GM19043 (cell line): ENCODE measurements at regions not wholly inside any gene's neighbourhood (a gene's known extent, or its start where the extent isn't known, plus 50 kb on each side); places are given as distances from the start of the nearest gene placed in this dataset.
"Not testable (repeated sequence)": the region's sequence is repeated elsewhere in the genome, so short reads cannot be mapped to it uniquely, and the experiment has no call there.

Experiments
- ATAC-seq: cut with Tn5 transposase; IDR thresholded peaks from one replicate; pipeline ENCODE4 v1.9.1; 2021; ENCODE audit warnings: low read depth; ENCODE audit not compliant: unreplicated experiment

DNA sequence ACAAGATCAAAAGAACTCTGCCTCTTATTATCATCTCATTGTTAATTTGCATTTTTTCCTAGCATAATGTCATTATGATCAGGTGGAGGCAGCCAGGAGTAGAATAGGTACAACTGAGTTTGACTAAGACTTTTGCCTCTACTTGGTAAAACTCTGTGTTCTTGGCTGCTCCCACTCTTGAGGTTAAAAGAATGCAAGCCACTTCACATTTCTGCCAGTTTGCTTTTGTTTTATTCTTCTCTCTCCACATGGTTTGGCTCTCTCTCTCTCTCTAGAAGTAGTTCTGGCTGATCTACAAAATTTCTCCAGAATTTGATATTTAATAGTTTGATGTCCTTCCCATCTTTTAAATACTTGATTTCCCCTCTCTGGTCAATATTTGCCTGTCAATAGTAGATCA lies 170.7 kb upstream of the E2F7 start:
- ATAC-seq, result no peak

DNA sequence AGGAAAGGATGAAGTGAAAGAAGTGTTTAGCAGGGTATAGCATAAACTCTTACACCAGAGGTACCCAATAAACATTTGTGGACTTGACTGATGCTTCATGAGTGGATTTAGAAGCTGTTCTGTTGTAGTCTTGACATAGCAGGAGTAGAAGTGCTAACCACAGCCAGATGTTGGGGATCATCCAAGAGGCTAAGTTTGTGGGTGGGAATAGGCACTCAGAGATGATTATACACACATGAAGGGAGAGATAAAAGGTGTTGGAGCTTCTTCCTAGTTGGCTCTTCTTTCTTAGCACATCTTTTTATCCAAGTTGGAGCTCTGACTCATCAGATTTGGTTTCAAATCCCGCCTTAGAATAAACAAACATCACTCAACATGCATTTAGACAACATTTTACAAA lies 166.7 kb upstream of the E2F7 start:
- no peak for ATAC-seq

DNA sequence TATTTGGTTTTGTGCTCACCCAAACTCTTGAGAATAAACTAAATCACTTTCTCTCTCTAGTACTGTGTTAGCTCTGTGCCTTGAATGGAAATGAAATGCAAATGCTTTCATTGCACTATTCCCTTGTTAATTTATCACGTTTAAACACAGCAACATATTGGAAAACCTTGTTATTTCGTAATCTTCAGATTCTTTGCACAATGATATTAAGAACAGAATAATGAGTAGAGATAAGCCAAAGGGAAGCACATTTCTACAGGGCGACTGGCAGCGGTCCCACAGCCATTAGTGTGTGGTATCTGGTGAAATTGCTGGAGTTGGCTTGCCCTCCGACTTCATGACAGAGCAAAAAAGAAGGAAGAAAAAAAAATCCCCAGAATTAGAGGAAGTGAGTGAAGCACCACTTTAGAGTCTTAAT lies 166.1 kb upstream of the E2F7 start:
- no peak for ATAC-seq

- no peak for ATAC-seq
These were observed 164.5 kb upstream of the E2F7 start for GRCh38 chr12:77229640-77230442.

GRCh38 chr12:77228376-77228775 lies 163.0 kb upstream of the E2F7 start:
- ATAC-seq, result no peak

- ATAC-seq, result no peak
These were observed 161.0 kb upstream of the E2F7 start for GRCh38 chr12:77226368-77226767.

DNA sequence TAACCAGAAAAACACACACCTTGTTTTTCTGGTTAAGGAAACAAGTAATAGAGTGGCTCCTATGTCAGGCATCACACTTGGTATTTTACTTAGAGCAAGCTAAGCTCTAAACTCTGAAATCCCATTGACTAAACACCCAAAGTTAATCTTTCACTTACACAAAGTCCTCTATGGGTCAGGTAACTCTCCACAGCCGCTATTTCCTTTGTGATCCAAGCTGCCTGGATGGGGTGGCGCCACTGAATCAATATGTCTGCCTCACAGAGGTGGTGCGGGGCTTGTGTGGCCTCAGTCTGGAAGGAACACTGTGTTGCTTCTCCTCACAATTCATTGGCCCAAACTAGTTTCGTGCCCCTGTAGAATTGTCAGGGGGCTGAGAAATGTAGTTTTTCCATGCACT lies 160.0 kb upstream of the E2F7 start:
- ATAC-seq, result no peak

- no peak for ATAC-seq
These were observed 159.0 kb upstream of the E2F7 start for GRCh38 chr12:77224346-77224745.

DNA sequence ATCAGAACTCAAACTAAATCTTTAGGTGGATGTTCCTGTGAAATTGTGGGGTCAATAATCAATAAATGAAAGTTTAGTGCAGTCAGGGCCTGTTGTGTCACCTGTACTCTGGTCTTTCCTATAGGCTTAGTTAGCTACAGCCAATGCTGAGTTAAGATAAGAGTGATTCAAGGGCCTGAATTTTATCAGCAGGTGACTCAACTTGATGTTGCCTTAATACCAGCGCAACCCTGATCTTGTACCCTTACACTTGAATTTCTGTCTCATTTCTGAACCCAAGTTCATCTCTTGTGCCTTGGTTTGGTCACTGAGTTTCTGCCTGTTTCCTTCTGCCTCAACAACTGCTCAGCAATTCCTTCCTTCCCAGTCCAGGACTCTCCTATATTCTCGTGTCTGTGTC lies 157.0 kb upstream of the E2F7 start:
- ATAC-seq, result no peak

GRCh38 chr12:77220586-77220985 lies 155.2 kb upstream of the E2F7 start:
- no peak for ATAC-seq

DNA sequence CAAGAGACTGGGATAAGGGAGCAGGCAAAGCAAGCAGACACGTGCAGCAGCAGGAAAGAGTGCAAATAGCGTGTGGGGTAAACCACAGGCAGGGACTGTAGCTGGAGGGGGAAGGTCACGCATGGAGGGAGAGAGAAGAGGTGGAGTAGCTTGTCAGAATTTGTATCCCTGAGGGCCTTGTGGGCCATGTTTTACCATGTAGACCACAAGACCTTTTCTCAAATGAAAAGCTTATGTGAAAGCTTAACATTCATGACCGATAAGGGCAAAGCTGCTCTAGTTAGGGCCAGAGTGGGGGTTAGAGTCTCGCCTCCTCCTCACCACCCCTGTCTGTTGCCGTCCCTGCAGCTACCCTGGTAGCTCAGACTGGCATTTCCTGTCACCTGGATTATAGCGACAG lies 152.9 kb upstream of the E2F7 start:
- ATAC-seq, result no peak

DNA sequence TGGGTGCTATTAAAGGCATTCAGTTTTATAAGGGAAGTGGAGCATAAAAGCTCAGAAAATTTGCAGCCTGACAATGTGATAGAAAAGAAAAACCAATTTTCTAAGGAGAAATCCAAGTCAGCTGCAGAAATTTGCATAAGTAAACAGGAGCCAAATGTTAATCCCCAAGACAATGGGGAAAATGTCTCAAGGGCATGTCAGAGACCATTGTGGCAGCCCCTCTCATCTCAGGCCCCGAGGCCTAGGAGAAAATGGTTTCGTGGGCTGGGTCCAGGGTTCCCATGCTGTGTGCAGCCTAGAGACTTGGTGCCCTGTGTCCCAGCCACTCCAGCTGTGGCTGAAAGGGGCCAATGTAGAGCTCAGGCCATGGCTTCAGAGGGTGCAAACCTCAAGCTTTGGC lies 150.8 kb upstream of the E2F7 start:
- ATAC-seq, result not testable (repeated sequence)

- no peak for ATAC-seq
These were observed 148.8 kb upstream of the E2F7 start for GRCh38 chr12:77214136-77214535.

DNA sequence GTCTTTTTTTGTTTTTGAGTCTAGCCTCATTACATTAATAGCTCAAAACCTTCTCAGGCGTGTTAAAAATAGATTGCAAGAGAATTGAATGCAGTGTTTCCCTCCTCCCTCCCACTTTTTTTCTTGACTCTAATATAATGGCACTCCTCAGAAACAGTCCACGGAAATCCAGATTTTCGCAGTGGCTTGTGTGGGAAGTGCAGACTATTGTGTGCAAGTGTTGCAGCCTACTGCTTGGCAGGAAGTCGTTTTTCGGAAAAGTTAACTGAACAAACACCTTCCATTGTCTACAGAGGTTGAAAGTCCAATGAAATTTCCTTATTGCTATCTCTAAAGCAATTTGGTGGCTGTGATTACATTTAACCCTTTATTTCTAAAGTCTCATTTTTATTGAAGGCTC lies 147.9 kb upstream of the E2F7 start:
- no peak for ATAC-seq

DNA sequence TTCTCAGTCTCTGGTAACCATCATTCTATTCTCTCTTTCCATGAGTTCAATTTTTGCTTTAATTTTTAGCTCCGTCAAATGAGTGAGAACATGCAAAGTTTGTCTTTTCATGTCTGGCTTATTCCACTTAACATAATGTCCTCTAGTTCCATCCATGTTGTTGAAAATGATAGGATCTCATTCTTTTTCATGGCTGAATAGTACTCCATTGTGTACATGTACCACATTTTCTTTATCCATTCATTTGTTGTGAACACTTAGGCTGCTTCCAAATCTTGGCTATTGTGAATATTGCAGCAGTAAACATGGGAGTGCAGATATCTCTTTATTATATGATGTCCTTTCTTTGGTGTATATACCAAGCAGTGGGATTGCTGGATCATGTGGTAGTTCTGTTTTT lies 145.4 kb upstream of the E2F7 start:
- ATAC-seq, result no peak

GRCh38 chr12:77204083-77204482 lies 138.7 kb upstream of the E2F7 start:
- no peak for ATAC-seq

GRCh38 chr12:77202457-77203060 lies 137.2 kb upstream of the E2F7 start:
- ATAC-seq, result no peak

DNA sequence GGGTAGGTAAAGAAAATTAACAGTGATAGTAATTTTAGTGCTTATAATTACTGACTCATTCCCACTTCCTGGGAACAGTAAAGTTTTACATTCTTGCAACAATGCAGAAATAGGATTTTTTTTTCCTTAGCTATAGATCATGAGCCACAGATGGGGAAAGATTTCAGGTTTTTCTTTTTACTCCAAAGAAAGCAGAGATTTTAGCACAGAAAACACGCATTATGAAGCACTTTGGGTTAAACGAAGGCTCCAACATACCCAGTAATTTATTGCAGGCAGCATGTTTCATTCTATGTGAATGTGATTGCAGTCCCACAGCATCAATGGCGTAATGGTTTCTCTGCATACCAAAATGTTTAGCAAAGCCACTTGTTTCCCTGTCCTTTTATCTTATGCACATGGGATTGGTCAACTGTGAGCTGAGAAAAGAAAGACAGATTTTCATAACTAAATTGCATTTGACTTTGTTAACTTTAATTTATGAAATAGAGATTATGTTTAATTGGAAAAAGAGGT lies 124.6 kb upstream of the E2F7 start:
- no peak for ATAC-seq

DNA sequence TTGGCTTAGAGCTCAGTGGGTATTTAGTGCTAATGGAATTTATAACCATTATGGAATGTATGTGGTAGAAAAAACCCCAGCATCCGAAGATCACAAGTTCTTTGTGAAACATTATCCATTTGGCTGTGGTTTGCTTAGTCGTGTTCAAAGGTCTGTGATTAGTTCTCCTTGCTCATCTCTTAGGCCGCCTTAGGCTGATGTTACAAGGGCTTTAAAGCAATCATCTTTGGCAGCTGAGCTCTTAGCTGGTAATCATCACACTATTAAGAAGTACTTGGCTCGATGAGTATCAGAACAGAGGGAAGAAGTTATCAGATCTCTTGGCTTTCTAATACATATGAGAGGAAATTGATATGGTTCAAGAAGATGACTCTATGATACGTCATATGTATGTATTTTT lies 124.1 kb upstream of the E2F7 start:
- no peak for ATAC-seq

GRCh38 chr12:77179515-77179914 lies 114.1 kb upstream of the E2F7 start:
- no peak for ATAC-seq

DNA sequence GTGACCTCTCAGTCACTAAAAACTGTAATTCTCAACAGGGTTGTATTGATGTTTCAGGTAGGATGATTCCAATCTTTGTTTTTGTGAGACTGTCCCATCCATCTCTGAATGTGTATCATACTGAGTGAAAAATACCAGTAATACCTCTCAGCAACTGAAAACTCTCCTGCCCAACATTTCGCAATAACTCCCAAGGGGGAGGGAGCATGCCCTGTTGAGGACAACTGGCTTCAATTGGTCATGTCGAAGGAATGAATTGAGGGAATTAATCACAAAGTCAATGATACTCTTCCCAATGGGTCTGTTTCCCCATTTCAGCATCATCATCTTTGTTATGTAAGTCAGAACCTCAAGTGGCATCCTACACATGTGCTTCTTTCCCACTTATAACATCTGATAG lies 102.4 kb upstream of the E2F7 start:
- no peak for ATAC-seq

DNA sequence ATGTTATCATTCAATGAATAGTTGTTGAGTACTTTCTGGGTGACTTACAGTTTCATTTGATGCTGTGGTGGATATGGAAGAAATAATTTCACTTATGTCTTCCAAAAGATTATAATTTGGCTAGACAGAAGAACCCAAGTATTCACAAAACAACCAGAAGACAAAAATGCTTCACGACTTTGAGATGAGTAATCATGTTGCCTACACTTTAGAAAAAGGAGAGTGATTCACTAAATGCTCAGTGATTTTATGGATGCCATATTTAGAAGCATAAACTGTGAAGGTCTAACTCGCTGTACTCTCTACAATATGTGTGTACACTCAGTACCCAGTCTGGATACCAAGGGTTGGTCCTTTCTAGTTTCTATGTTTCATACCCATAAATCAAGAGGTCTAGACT lies 101.3 kb upstream of the E2F7 start:
- no peak for ATAC-seq
